Stomach smooth muscle (tissue), 2 donors: ENCODE measurements at regions not wholly inside any gene's neighbourhood (a gene's known extent, or its start where the extent isn't known, plus 50 kb on each side); places are given as distances from the start of the nearest gene placed in this dataset.

Experiments used
- H3K27ac ChIP-seq: one replicate; pipeline ENCODE4 v1.7.0; 2013; ENCODE audit warnings: mild to moderate bottlenecking, low read length, inconsistent platforms
- H3K27me3 ChIP-seq, 2 donors: one replicate each; pipeline ENCODE4 v1.7.0; 2013; ENCODE audit warnings: low read length in 2 of 2; ENCODE audit not compliant: insufficient read depth in 2 of 2, control insufficient read depth in 1 of 2
- H3K36me3 ChIP-seq, 2 donors: one replicate each; pipeline ENCODE4 v1.7.0; 2013; ENCODE audit warnings: low read length in 2 of 2; ENCODE audit not compliant: control insufficient read depth in 2 of 2, insufficient read depth in 2 of 2
- H3K4me1 ChIP-seq: one replicate; pipeline ENCODE4 v1.7.0; 2013; ENCODE audit warnings: low read length; ENCODE audit not compliant: control insufficient read depth, insufficient read depth
- H3K4me3 ChIP-seq, 2 donors: one replicate each; pipeline ENCODE4 v1.7.0; 2013; ENCODE audit warnings: low read length in 2 of 2
- H3K9ac ChIP-seq, 2 donors: one replicate each; pipeline ENCODE4 v1.7.0; 2013; ENCODE audit warnings: low read length in 2 of 2, mild to moderate bottlenecking in 1 of 2
- H3K9me3 ChIP-seq, 2 donors: one replicate each; pipeline ENCODE4 v1.7.0; 2013; ENCODE audit warnings: low read length in 2 of 2; ENCODE audit not compliant: control insufficient read depth in 2 of 2
- donor health status: healthy.
- donor health status: Pancreatic carcinoma.

- Histone ChIP-seq H3K9me3 (no peaks in the 10 kb centered on the region), H3K4me1 (no peaks in the 10 kb centered on the region), H3K9ac (no peak overlapping the region), H3K27me3 (no peaks in the 10 kb centered on the region), H3K27ac (no peak overlapping the region), H3K4me3 (no peak overlapping the region), H3K36me3 (no peaks in the 10 kb centered on the region)
Measured at GRCh38 chr2:18208956-18209355, 330.5 kb downstream of the KCNS3 start.

GRCh38 chr2:18200771-18201170 lies 322.3 kb downstream of the KCNS3 start:
- Histone ChIP-seq H3K9me3 (no peaks in the 10 kb centered on the region), H3K4me1 (no peaks in the 10 kb centered on the region), H3K27me3 (no peaks in the 10 kb centered on the region), H3K9ac (no peak overlapping the region), H3K36me3 (no peaks in the 10 kb centered on the region), H3K27ac (no peak overlapping the region), H3K4me3 (no peak overlapping the region)

- H3K4me1 ChIP-seq: no peaks in the 10 kb centered on the region
- no peaks in the 10 kb centered on the region for H3K9me3 ChIP-seq
- no peak overlapping the region for H3K27ac ChIP-seq
- H3K27me3 ChIP-seq: no peaks in the 10 kb centered on the region
- no peaks in the 10 kb centered on the region for H3K36me3 ChIP-seq
- H3K9ac ChIP-seq: no peak overlapping the region
- H3K4me3 ChIP-seq: no peak overlapping the region
Measured at GRCh38 chr2:18198677-18199076, 320.2 kb downstream of the KCNS3 start.

- no peak overlapping the region for H3K9ac ChIP-seq
- H3K36me3 ChIP-seq: no peaks in the 10 kb centered on the region
- H3K4me1 ChIP-seq: no peaks in the 10 kb centered on the region
- H3K27me3 ChIP-seq: no peaks in the 10 kb centered on the region
- H3K27ac ChIP-seq: no peak overlapping the region
- no peaks in the 10 kb centered on the region for H3K9me3 ChIP-seq
- no peak overlapping the region for H3K4me3 ChIP-seq
Measured at GRCh38 chr2:18194161-18194560, 315.7 kb downstream of the KCNS3 start.

DNA sequence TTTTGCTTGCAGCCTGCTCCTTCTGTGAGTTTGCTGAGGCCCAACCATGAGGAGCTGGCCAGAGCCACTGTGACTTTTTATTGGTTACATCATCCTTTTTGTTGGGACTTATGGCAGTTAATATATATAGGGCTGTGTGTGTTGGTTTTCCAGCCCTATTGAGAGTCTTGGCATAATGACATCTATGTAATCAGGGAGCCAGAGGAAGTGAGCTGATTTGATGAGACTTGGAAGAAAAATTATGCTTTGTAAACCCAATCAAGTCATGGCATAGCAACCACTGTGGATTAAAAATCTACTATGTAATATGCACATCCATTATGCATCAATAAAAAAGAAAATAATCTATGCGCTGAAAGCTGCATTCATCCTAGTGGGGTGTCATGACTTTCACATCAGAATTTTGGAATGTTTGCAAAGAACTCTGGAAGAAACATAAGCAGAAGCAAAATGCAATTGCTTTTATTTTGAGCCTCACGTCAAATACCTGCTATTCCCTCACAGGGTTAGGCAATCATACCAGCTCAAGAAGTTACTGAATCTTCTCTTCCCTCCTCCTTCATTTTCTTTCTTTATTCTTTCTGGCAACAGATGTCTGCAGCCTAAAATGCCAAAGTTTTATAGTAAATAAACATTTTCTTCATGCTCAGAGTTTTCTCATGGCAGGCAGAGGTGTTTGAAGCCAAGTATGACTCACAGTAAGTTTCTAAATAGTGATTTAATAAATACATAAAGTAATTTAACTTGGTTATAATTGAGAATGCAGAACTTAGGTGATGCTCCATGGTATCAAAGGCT lies 308.5 kb downstream of the KCNS3 start:
- Histone ChIP-seq H3K9me3 (no peaks in the 10 kb centered on the region), H3K27ac (no peak overlapping the region), H3K4me3 (no peak overlapping the region), H3K9ac (no peak overlapping the region), H3K4me1 (no peaks in the 10 kb centered on the region), H3K36me3 (no peaks in the 10 kb centered on the region), H3K27me3 (peaks cover 0 to 6% of the 10 kb centered on the region in 2 donors)

- H3K4me1 ChIP-seq: no peaks in the 10 kb centered on the region
- H3K27ac ChIP-seq: no peak overlapping the region
- no peak overlapping the region for H3K9ac ChIP-seq
- H3K27me3 ChIP-seq: peaks cover 0 to 6% of the 10 kb centered on the region in 2 donors
- H3K4me3 ChIP-seq: no peak overlapping the region
- no peaks in the 10 kb centered on the region for H3K36me3 ChIP-seq
- H3K9me3 ChIP-seq: no peaks in the 10 kb centered on the region
Measured at GRCh38 chr2:18182861-18183260, 304.4 kb downstream of the KCNS3 start.

DNA sequence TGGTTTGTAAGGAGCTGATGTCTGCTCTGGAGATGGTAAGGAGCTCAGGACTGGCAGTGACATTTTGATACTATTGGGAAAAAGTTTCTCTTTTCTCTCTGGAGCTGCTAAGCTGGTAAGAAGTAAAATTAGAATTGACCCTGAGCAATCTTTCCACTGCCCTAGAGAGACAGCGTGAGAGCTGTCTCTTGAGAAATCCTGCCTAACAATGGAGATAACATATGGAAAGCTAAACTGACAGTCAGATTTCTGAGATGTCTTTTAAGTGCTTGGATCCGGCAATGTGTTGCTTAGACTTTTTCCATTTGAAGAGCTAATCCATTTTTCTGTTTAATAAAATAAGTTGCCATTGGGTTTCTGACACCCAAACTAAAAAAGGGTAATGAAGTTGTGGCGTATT lies 302.4 kb downstream of the KCNS3 start:
- Histone ChIP-seq H3K4me3 (no peak overlapping the region), H3K9me3 (no peaks in the 10 kb centered on the region), H3K36me3 (no peaks in the 10 kb centered on the region), H3K4me1 (no peaks in the 10 kb centered on the region), H3K27me3 (peaks cover 0 to 3% of the 10 kb centered on the region in 2 donors), H3K27ac (no peak overlapping the region), H3K9ac (no peak overlapping the region)

GRCh38 chr2:18180031-18180610 lies 301.7 kb downstream of the KCNS3 start:
- H3K4me3 ChIP-seq: no peak overlapping the region
- H3K9ac ChIP-seq: no peak overlapping the region
- H3K27me3 ChIP-seq: peaks cover 0 to 2% of the 10 kb centered on the region in 2 donors
- H3K27ac ChIP-seq: no peak overlapping the region
- no peaks in the 10 kb centered on the region for H3K36me3 ChIP-seq
- H3K4me1 ChIP-seq: no peaks in the 10 kb centered on the region
- no peaks in the 10 kb centered on the region for H3K9me3 ChIP-seq

GRCh38 chr2:18178736-18179349 lies 300.4 kb downstream of the KCNS3 start:
- Histone ChIP-seq H3K36me3 (no peaks in the 10 kb centered on the region), H3K27me3 (no peaks in the 10 kb centered on the region), H3K27ac (no peak overlapping the region), H3K9me3 (no peaks in the 10 kb centered on the region), H3K4me1 (no peaks in the 10 kb centered on the region), H3K9ac (no peak overlapping the region), H3K4me3 (no peak overlapping the region)

DNA sequence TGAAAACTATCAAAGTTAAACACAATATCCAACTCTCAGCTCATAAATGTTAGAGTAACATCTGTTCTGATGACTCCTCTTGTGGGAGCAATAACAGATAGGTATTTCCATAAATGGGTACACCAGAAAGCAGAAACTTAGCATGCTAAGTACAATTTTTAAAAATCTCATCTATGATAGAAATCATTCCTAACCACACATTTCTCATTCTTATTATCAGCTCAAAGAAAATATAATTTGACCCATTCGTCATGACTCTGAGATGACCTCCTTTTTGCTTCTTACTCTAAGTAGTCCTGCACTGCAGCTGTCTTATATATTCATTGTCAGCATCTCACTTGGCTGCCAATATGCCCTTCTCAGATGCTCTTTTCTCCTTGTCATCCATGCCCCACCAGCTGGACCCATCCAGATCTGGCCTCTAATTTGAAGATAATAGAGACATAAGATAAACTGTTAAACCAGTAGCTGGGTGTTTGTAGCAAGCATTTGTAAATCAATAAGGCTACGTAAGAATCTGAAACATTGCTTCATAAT lies 298.3 kb downstream of the KCNS3 start:
- Histone ChIP-seq H3K27me3 (no peaks in the 10 kb centered on the region), H3K9ac (no peak overlapping the region)

More for the DNA sequence above, 298.3 kb downstream of the KCNS3 start:
- Histone ChIP-seq H3K36me3 (no peaks in the 10 kb centered on the region), H3K27ac (no peak overlapping the region), H3K4me3 (no peak overlapping the region), H3K9me3 (no peaks in the 10 kb centered on the region), H3K4me1 (peaks cover 3% of the 10 kb centered on the region)
